SK-N-SH (cell line): ENCODE measurements at regions not wholly inside any gene's neighbourhood (a gene's known extent, or its start where the extent isn't known, plus 50 kb on each side); places are given as distances from the start of the nearest gene placed in this dataset.

ENCODE experiments used
- CTCF ChIA-PET: fragments of 300-600, 350-600 bp; formaldehyde crosslinking; extraction: SDS; loops from one replicate; lab custom pipeline; 2021; lab: Yijun Ruan, JAX
- POLR2A ChIA-PET: fragments of 350-600 bp; sonication (Branson Sonifier 250); formaldehyde crosslinking; extraction: SDS; loops from one replicate; lab custom pipeline; 2020; ENCODE audit warnings: antibody characterized with exemption, inconsistent platforms; lab: Yijun Ruan, JAX
- DNase-seq: peaks from one replicate; pipeline ENCODE4 v3.0.0; 2012
- H2AFZ ChIP-seq: fragments of 200-600 bp; sonication (generic); 2 replicates; pipeline ENCODE4 v1.8.1; 2016; ENCODE audit warnings: antibody characterized with exemption, mild to moderate bottlenecking, low read depth
- H3F3A ChIP-seq: fragments of 200-600 bp; sonication (generic); replicated peaks from 2 replicates; pipeline ENCODE3; 2016; ENCODE audit warnings: antibody characterized with exemption, mild to moderate bottlenecking; ENCODE audit not compliant: insufficient read depth
- H3K27ac ChIP-seq, 2 experiments: fragments of 200-500 bp in 1 of 2; fragments of 200-600 bp in 1 of 2; sonication (Bioruptor generic) in 1 of 2; sonication (generic), shearing (Covaris generic) in 1 of 2; 2 replicates each; pipeline versions ENCODE4 v1.5.1 to v1.6.1; 2014 to 2016; ENCODE audit warnings: low read depth in 2 of 2, inconsistent platforms in 1 of 2, low read length in 1 of 2, mild to moderate bottlenecking in 1 of 2, mixed read lengths in 1 of 2
- H3K27me3 ChIP-seq: fragments of 200-600 bp; sonication (generic), shearing (Covaris generic); 2 replicates; pipeline ENCODE4 v1.6.1; 2016; ENCODE audit warnings: mixed run types; ENCODE audit not compliant: insufficient read depth
- H3K36me3 ChIP-seq, 2 experiments: fragments of 200-500 bp in 1 of 2; fragments of 200-600 bp in 1 of 2; sonication (Bioruptor generic) in 1 of 2; sonication (generic) in 1 of 2; replicated peaks in 1 of 2; 2 replicates each; pipeline versions ENCODE3 to v1.5.1; 2014 to 2016; ENCODE audit warnings: low read length in 1 of 2, mild to moderate bottlenecking in 1 of 2; ENCODE audit not compliant: insufficient read depth in 2 of 2, control insufficient read depth in 1 of 2
- H3K4me1 ChIP-seq, 2 experiments: fragments of 200-500 bp in 1 of 2; fragments of 200-600 bp in 1 of 2; sonication (Bioruptor generic) in 1 of 2; sonication (generic), shearing (Covaris generic) in 1 of 2; 2 replicates each; pipeline versions ENCODE4 v1.5.1 to v1.6.1; 2014 to 2016; ENCODE audit warnings: low read depth in 1 of 2, low read length in 1 of 2, mixed run types in 1 of 2; ENCODE audit not compliant: insufficient read depth in 2 of 2, control insufficient read depth in 1 of 2
- H3K4me2 ChIP-seq: fragments of 200-600 bp; sonication (generic), shearing (Covaris generic); 2 replicates; pipeline ENCODE4 v1.6.1; 2017; ENCODE audit warnings: mixed run types
- H3K4me3 ChIP-seq, 2 experiments: fragments of 200-500 bp in 1 of 2; fragments of 200-600 bp in 1 of 2; sonication (Bioruptor generic) in 1 of 2; sonication (generic), shearing (Covaris generic) in 1 of 2; 2 replicates each; pipeline versions ENCODE4 v1.5.1 to v1.8.1; 2014 to 2016; ENCODE audit warnings: low read depth in 2 of 2, inconsistent platforms in 1 of 2, low read length in 1 of 2, mild to moderate bottlenecking in 1 of 2, mixed read lengths in 1 of 2, moderate library complexity in 1 of 2
- H3K79me2 ChIP-seq: fragments of 200-600 bp; sonication (generic); 2 replicates; pipeline ENCODE4 v1.8.1; 2017; ENCODE audit warnings: mild to moderate bottlenecking; ENCODE audit not compliant: insufficient read depth
- H3K9ac ChIP-seq: fragments of 200-600 bp; sonication (generic); 2 replicates; pipeline ENCODE4 v1.6.1; 2017; ENCODE audit warnings: mixed run types
- H3K9me2 ChIP-seq: fragments of 200-600 bp; sonication (generic); 2 replicates; pipeline ENCODE4 v1.6.1; 2017; ENCODE audit warnings: mixed run types
- H3K9me3 ChIP-seq: fragments of 200-600 bp; sonication (generic); 2 replicates; pipeline ENCODE4 v1.6.1; 2017; ENCODE audit warnings: mixed run types, mild to moderate bottlenecking, moderate library complexity
- H4K20me1 ChIP-seq: fragments of 200-600 bp; sonication (generic); 2 replicates; pipeline ENCODE4 v1.6.1; 2017; ENCODE audit warnings: mild to moderate bottlenecking, mixed run types; ENCODE audit not compliant: insufficient read depth
- EP300 ChIP-seq, 2 experiments: IDR thresholded peaks; 2 replicates each; pipeline versions ENCODE4 v1.4.0 to v1.6.1; 2012; ENCODE audit warnings: borderline replicate concordance in 1 of 2, low read depth in 1 of 2, low read length in 1 of 2
- EZH2phosphoT487 ChIP-seq: fragments of 200-600 bp; sonication (generic); IDR thresholded peaks from 2 replicates; pipeline ENCODE4 v1.6.1; 2017; ENCODE audit warnings: low read depth, mixed run types, mild to moderate bottlenecking, antibody characterized with exemption, moderate library complexity, borderline replicate concordance
- FOSL2 ChIP-seq: IDR thresholded peaks from 2 replicates; pipeline ENCODE4 v1.4.0; 2012; ENCODE audit warnings: low read depth, mild to moderate bottlenecking, moderate library complexity, borderline replicate concordance
- FOXJ3 ChIP-seq: sonication (generic); formaldehyde crosslinking; IDR thresholded peaks from 2 replicates; pipeline ENCODE4 v1.5.1; 2020; ENCODE audit warnings: mild to moderate bottlenecking, missing genetic modification reagents
- FOXM1 ChIP-seq: IDR thresholded peaks from 2 replicates; pipeline ENCODE4 v1.4.0; 2012; ENCODE audit warnings: low read depth, mild to moderate bottlenecking
- JUND ChIP-seq: IDR thresholded peaks from 2 replicates; pipeline ENCODE4 v1.4.0; 2012
- MAX ChIP-seq: IDR thresholded peaks from 2 replicates; pipeline ENCODE4 v1.4.0; 2012; ENCODE audit warnings: low read depth
- MEF2A ChIP-seq: IDR thresholded peaks from 2 replicates; pipeline ENCODE4 v1.4.0; 2012; ENCODE audit warnings: low read depth, borderline replicate concordance
- NRF1 ChIP-seq: IDR thresholded peaks from 2 replicates; pipeline ENCODE4 v1.6.1; 2012; ENCODE audit warnings: low read depth, mild to moderate bottlenecking, low read length
- RAD21 ChIP-seq: IDR thresholded peaks from 2 replicates; pipeline ENCODE4 v1.6.1; 2012; ENCODE audit warnings: mild to moderate bottlenecking, low read length
- RCOR1 ChIP-seq: fragments of 150-350 bp; IDR thresholded peaks from 2 replicates; pipeline ENCODE4 v1.6.1; 2017; ENCODE audit warnings: antibody characterized with exemption, low read length
- RFX5 ChIP-seq: IDR thresholded peaks from 2 replicates; pipeline ENCODE4 v1.6.1; 2012; ENCODE audit warnings: mild to moderate bottlenecking, improper control_type of control experiment, low read length
- RXRA ChIP-seq: IDR thresholded peaks from 2 replicates; pipeline ENCODE4 v1.4.0; 2012; ENCODE audit warnings: low read depth, mild to moderate bottlenecking, borderline replicate concordance
- YY1 ChIP-seq: IDR thresholded peaks from 2 replicates; pipeline ENCODE4 v1.4.0; 2012; ENCODE audit warnings: low read depth, mild to moderate bottlenecking
- ZBTB33 ChIP-seq: IDR thresholded peaks from 2 replicates; pipeline ENCODE4 v1.4.0; 2012; ENCODE audit warnings: low read depth, borderline replicate concordance
- WGBS: methylation state at CpG from one replicate; pipeline ENCODE4 v1.1.6; 2017; ENCODE audit warnings: low lambda C conversion rate; 5-methylcytosine and 5-hydroxymethylcytosine counted together

DNA sequence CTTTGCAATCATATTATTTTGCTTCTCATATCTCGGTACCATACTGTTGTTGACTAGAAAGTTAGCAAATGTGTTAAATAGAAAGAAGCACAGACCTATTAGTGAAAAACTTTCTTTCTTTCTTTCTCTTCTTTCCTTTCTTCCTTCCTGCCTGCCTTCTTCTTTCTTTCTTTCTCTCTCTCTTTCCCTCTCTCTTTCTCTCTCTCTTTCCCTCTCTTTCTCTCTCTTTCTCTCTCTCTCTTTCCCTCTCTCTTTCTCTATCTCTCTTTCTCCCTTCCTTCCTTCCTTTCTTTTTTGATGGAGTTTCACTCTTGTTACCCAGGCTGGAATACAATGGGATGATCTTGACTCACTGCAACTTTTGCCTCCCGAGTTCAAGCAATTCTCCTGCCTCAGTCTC is 1160.6 kb downstream of the GATA3 start:
- H3K79me2 ChIP-seq, result no peaks in the 10 kb centered on the region
- no peak overlapping the region for H3K9ac ChIP-seq
- no peaks in the 10 kb centered on the region for H3K9me3 ChIP-seq
- no peaks in the 10 kb centered on the region for H3K27me3 ChIP-seq
- DNase-seq, result no peak
- peaks cover 0 to 5% of the 10 kb centered on the region in 2 experiments; a peak in 2 of 4 replicates for H3K4me1 ChIP-seq
- H3K36me3 ChIP-seq, result no peaks in the 10 kb centered on the region
- H3K4me3 ChIP-seq, result no peak overlapping the region
- WGBS, result 76% methylated on average over 2 of the region's 2 CpGs
- no peaks in the 10 kb centered on the region for H3F3A ChIP-seq
- no peak for TF ChIP-seq MEF2A
- no peak for TF ChIP-seq EP300 (IDR thresholded peaks at IDR 0.05; ENCODE audit: borderline replicate concordance in 1 of 2, low read depth in 1 of 2, low read length in 1 of 2)
- no peak for TF ChIP-seq NRF1
- TF ChIP-seq FOXM1, result no peak
- TF ChIP-seq MAX, result no peak
- no peak for TF ChIP-seq RFX5
- TF ChIP-seq, all 33 proteins: peak for 0
- POLR2A ChIA-PET, result no interaction called here
- H3K4me2 ChIP-seq, result no peak overlapping the region
- H3K27ac ChIP-seq, result no peak overlapping the region
- CTCF ChIA-PET, result no interaction called here
- no peak overlapping the region for H2AFZ ChIP-seq
- H3K9me2 ChIP-seq, result no peaks in the 10 kb centered on the region
- H4K20me1 ChIP-seq, result no peaks in the 10 kb centered on the region

DNA sequence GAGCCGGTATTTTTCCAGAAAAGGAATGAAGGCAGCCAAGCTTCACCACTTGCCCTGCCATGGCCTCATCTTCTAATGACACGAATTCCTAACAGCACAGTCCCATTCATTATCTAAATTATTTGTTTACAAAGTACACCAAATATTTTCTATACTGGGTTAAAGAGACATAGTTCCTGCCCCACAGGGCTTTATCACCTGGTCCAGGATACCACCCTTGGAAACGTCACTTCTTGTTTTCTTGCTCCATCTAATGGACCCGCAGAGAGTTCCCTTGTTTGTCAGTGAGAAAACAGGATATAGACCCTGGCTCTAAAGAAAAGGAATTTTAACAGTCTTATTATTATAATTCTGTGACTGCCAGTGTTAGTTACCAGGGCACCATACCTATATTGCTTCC is 1165.4 kb downstream of the GATA3 start:
- H3K9me3 ChIP-seq, result no peaks in the 10 kb centered on the region
- TF ChIP-seq JUND, result no peak
- no peak for TF ChIP-seq RXRA
- TF ChIP-seq YY1, result no peak
- no peak for TF ChIP-seq EZH2phosphoT487
- TF ChIP-seq RCOR1, result no peak
- no peak for TF ChIP-seq RAD21
- TF ChIP-seq FOSL2, result no peak
- no peak for TF ChIP-seq ZBTB33
- TF ChIP-seq FOXJ3 (CRISPR knock-in tag), result no peak
- CTCF ChIA-PET, result interaction anchor here (1.1 to 2.6 kb wide), 2 partner anchors 10 kb away, joined by 3 to 5 read pairs; no protein-coding TSS in a partner anchor
- no peaks in the 10 kb centered on the region for H3K27me3 ChIP-seq
- no peaks in the 10 kb centered on the region for H3K79me2 ChIP-seq
- no peak overlapping the region for H3K4me2 ChIP-seq
- DNase-seq, result no peak
- no peaks in the 10 kb centered on the region for H3K9me2 ChIP-seq
- no peak overlapping the region for H3K27ac ChIP-seq
- 80% methylated on average over 4 of the region's 4 CpGs for WGBS
- H2AFZ ChIP-seq, result no peak overlapping the region
- no peak overlapping the region for H3K9ac ChIP-seq
- peaks cover 0 to 20% of the 10 kb centered on the region in 2 experiments; a peak in 3 of 4 replicates for H3K4me1 ChIP-seq
- H3F3A ChIP-seq, result peaks cover 4% of the 10 kb centered on the region
- no peaks in the 10 kb centered on the region for H4K20me1 ChIP-seq
- H3K36me3 ChIP-seq, result no peaks in the 10 kb centered on the region
- POLR2A ChIA-PET, result no interaction called here
- no peak overlapping the region for H3K4me3 ChIP-seq
